ENCODE measurements at regions not wholly inside any gene's neighbourhood (a gene's known extent, or its start where the extent isn't known, plus 50 kb on each side); places are given as distances from the start of the nearest gene placed in this dataset.

GRCh38 chr7:20474249-20474648 is 141.2 kb upstream of the ABCB5 start:
- Histone ChIP-seq H3K4me3 (no peak overlapping the region), H3F3A (replicated peaks; ENCODE audit: low read depth) (no peaks in the 10 kb centered on the region), H3K4me2 (no peak overlapping the region), H3K27ac (ENCODE audit: low read depth) (no peak overlapping the region), H2AFZ (no peak overlapping the region), H3K36me3 (ENCODE audit: insufficient read depth) (no peaks in the 10 kb centered on the region), H4K20me1 (replicated peaks; ENCODE audit: insufficient read depth) (no peaks in the 10 kb centered on the region), H3K9me2 (ENCODE audit: insufficient read depth) (no peaks in the 10 kb centered on the region), H3K4me1 (ENCODE audit: insufficient read depth) (no peaks in the 10 kb centered on the region), H3K79me2 (replicated peaks; ENCODE audit: insufficient read depth) (no peaks in the 10 kb centered on the region), H3K27me3 (ENCODE audit: insufficient read depth) (no peaks in the 10 kb centered on the region)
- H3K27ac Mint-ChIP-seq: no peak overlapping the region
- DNase-seq (ENCODE audit: low spot score) (no peak), ATAC-seq (no peak)
- no peaks in the 10 kb centered on the region for H3K4me1 Mint-ChIP-seq
- H3K4me3 Mint-ChIP-seq: no peak overlapping the region
- H3K36me3 Mint-ChIP-seq (ENCODE audit: low read depth): no peaks in the 10 kb centered on the region
- H3K27me3 Mint-ChIP-seq (ENCODE audit: insufficient read depth, low read depth, poor library complexity): no peaks in the 10 kb centered on the region
- no peak for TF ChIP-seq EZH2phosphoT487 (IDR thresholded peaks at IDR 0.05; ENCODE audit: unreplicated experiment)
- no peak for TF ChIP-seq ETS1 (IDR thresholded peaks at IDR 0.05)
- no peak for TF ChIP-seq JUNB (IDR thresholded peaks at IDR 0.05; ENCODE audit: unreplicated experiment)
- H3K9me3 Mint-ChIP-seq: no peaks in the 10 kb centered on the region

GRCh38 chr7:20475756-20476155 is 139.7 kb upstream of the ABCB5 start:
- DNase-seq (ENCODE audit: low spot score) (no peak), ATAC-seq (no peak)
- Mint-ChIP-seq H3K9me3 (no peaks in the 10 kb centered on the region), H3K4me3 (no peak overlapping the region), H3K27me3 (ENCODE audit: insufficient read depth, low read depth, poor library complexity) (no peaks in the 10 kb centered on the region), H3K4me1 (peaks cover 3% of the 10 kb centered on the region; the same call in 1 of the 3 replicates), H3K36me3 (ENCODE audit: low read depth) (no peaks in the 10 kb centered on the region), H3K27ac (no peak overlapping the region)
- no peak overlapping the region for H3K27ac ChIP-seq (ENCODE audit: low read depth)
- H2AFZ ChIP-seq: no peak overlapping the region
- H3F3A ChIP-seq (replicated peaks; ENCODE audit: low read depth): no peaks in the 10 kb centered on the region
- H3K9me2 ChIP-seq (ENCODE audit: insufficient read depth): no peaks in the 10 kb centered on the region
- H3K36me3 ChIP-seq (ENCODE audit: insufficient read depth): no peaks in the 10 kb centered on the region
- no peak overlapping the region for H3K4me2 ChIP-seq
- H4K20me1 ChIP-seq (replicated peaks; ENCODE audit: insufficient read depth): no peaks in the 10 kb centered on the region
- H3K79me2 ChIP-seq (replicated peaks; ENCODE audit: insufficient read depth): no peaks in the 10 kb centered on the region
- H3K4me1 ChIP-seq (ENCODE audit: insufficient read depth): no peaks in the 10 kb centered on the region
- H3K27me3 ChIP-seq (ENCODE audit: insufficient read depth): no peaks in the 10 kb centered on the region
- H3K4me3 ChIP-seq: no peak overlapping the region
- no peak for TF ChIP-seq REST (IDR thresholded peaks at IDR 0.05; ENCODE audit: unreplicated experiment)
- TF ChIP-seq ZNF462 (CRISPR knock-in tag; IDR thresholded peaks at IDR 0.05): no peak
- TF ChIP-seq JUNB (IDR thresholded peaks at IDR 0.05; ENCODE audit: unreplicated experiment): no peak
- no peak for TF ChIP-seq NANOG (IDR thresholded peaks at IDR 0.05; ENCODE audit: borderline replicate concordance)
- no peak for TF ChIP-seq CTCF (conservative IDR thresholded peaks at IDR 0.05; ENCODE audit: low read depth in 2 of 2)
- no peak for TF ChIP-seq CREB1 (CRISPR knock-in tag; IDR thresholded peaks at IDR 0.05; ENCODE audit: low read depth)
- TF ChIP-seq EZH2 (IDR thresholded peaks at IDR 0.05; ENCODE audit: low read depth, unreplicated experiment): no peak
- no peak for TF ChIP-seq POLR2AphosphoS5 (IDR thresholded peaks at IDR 0.05; ENCODE audit: low read depth)
- no peak for TF ChIP-seq EZH2phosphoT487 (IDR thresholded peaks at IDR 0.05; ENCODE audit: unreplicated experiment)
